ENCODE measurements at regions not wholly inside any gene's neighbourhood (a gene's known extent, or its start where the extent isn't known, plus 50 kb on each side); places are given as distances from the start of the nearest gene placed in this dataset.

DNA sequence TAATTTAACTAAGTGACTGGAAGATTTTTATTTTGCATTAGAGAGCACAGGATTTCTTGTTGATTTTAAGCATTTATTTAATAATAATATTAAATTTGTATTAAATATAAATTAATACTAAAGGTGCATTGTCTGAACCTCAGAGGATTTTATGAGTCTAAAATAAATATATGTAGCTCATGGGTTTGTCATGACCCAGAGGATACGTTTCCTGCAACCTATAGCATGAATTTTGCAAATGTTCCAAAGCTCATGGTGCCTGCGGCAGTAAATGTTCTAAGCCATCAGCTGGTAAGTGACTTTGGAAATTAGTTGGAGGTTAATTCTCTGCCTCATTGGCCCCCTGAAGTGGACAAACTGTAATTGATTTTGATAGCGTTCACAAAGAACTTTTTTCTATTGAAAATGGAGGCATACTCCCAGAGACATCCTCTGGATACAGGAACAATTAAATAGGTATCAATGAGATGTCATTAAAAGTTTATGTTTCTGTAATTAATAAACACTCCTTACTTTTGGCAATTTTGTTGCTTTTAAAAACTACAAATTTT, 397.4 kb downstream of the ANKRD7 start:
- Histone ChIP-seq H3K27me3 (ENCODE audit: control insufficient read depth, insufficient read depth, low read length) (no peaks in the 10 kb centered on the region), H3K27ac (ENCODE audit: insufficient read depth, low read length) (no peak overlapping the region), H3K9ac (ENCODE audit: low read depth, low read length) (no peak overlapping the region), H3K4me2 (ENCODE audit: low read depth, low read length) (no peak overlapping the region), H4K20me1 (ENCODE audit: insufficient read depth, low read length) (no peaks in the 10 kb centered on the region), H3K79me1 (ENCODE audit: low read depth in 1 of 2, low read length in 2 of 2) (no peaks in the 10 kb centered on the region), H2AFZ (replicated peaks; ENCODE audit: low read length, poor library complexity) (no peak overlapping the region), H2AK9ac (replicated peaks; ENCODE audit: low read depth, low read length, poor library complexity) (no peak overlapping the region), H3K4me3 (ENCODE audit: insufficient read depth, low read depth, low read length) (no peak overlapping the region), H3K4ac (ENCODE audit: low read depth, low read length) (no peak overlapping the region), H4K5ac (ENCODE audit: low read depth, low read length) (no peak overlapping the region), H3K9me3 (ENCODE audit: control insufficient read depth, insufficient read depth, low read length) (peaks cover 3% of the 10 kb centered on the region), H3K56ac (ENCODE audit: extremely low read depth, insufficient read depth, low read length) (no peak overlapping the region), H2BK20ac (ENCODE audit: low read depth, low read length) (no peak overlapping the region), H2AK5ac (ENCODE audit: low read depth, low read length) (no peak overlapping the region), H4K8ac (ENCODE audit: low read depth in 2 of 2, low read length in 2 of 2) (no peak overlapping the region), H3K14ac (replicated peaks; ENCODE audit: low read depth, low read length) (no peak overlapping the region), H2BK120ac (ENCODE audit: low read depth, low read length) (no peak overlapping the region), H2BK5ac (ENCODE audit: low read depth, low read length, poor library complexity, severe bottlenecking) (no peak overlapping the region), H2BK15ac (ENCODE audit: low read depth, low read length) (no peak overlapping the region), H3K9me1 (ENCODE audit: insufficient read depth, low read length) (no peaks in the 10 kb centered on the region), H4K91ac (ENCODE audit: insufficient read depth, low read depth, low read length) (no peak overlapping the region), H3K4me1 (ENCODE audit: control insufficient read depth, insufficient read depth, low read length) (no peaks in the 10 kb centered on the region), H3K36me3 (ENCODE audit: control insufficient read depth, insufficient read depth, low read length) (no peaks in the 10 kb centered on the region), H3K23ac (ENCODE audit: low read depth, low read length) (no peak overlapping the region), H3K18ac (ENCODE audit: low read depth, low read length) (no peak overlapping the region)
- DNase-seq (no peak), ATAC-seq (ENCODE audit: low read depth) (no peak)
- in situ Hi-C loops (cut with MboI; ENCODE audit: low sequenced_read_pairs) (no loop called here), dilution Hi-C loops (cut with HindIII; ENCODE audit: low sequenced_read_pairs, unreplicated experiment) (no loop called here), intact Hi-C loops (cut with micrococcal nuclease) (no loop called here)
- ChIA-PET POLR2A (ENCODE audit: unreplicated experiment) (no interaction called here), CTCF (no interaction called here)
- TF ChIP-seq MXI1 (IDR thresholded peaks at IDR 0.05; ENCODE audit: borderline replicate concordance, low read depth, low read length) = no peak
- no peak for TF ChIP-seq CHD1 (IDR thresholded peaks at IDR 0.05; ENCODE audit: low read depth, low read length)
- TF ChIP-seq, protein P1, sequence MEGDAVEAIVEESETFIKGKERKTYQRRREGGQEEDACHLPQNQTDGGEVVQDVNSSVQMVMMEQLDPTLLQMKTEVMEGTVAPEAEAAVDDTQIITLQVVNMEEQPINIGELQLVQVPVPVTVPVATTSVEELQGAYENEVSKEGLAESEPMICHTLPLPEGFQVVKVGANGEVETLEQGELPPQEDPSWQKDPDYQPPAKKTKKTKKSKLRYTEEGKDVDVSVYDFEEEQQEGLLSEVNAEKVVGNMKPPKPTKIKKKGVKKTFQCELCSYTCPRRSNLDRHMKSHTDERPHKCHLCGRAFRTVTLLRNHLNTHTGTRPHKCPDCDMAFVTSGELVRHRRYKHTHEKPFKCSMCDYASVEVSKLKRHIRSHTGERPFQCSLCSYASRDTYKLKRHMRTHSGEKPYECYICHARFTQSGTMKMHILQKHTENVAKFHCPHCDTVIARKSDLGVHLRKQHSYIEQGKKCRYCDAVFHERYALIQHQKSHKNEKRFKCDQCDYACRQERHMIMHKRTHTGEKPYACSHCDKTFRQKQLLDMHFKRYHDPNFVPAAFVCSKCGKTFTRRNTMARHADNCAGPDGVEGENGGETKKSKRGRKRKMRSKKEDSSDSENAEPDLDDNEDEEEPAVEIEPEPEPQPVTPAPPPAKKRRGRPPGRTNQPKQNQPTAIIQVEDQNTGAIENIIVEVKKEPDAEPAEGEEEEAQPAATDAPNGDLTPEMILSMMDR (conservative IDR thresholded peaks at IDR 0.05; ENCODE audit: low read depth, low read length) = no peak
- TF ChIP-seq NFE2L2 (IDR thresholded peaks at IDR 0.05; ENCODE audit: low read depth, low read length) = no peak
- no peak for TF ChIP-seq MAZ (IDR thresholded peaks at IDR 0.05; ENCODE audit: borderline replicate concordance, low read depth, low read length)
- no CpG with 5 or more reads among the region's 3 CpGs for WGBS, 2 experiments (ENCODE audit: extremely low coverage in 2 of 2, insufficient read length in 1 of 2)
- no TSS peak for BruUV-seq (replicated peaks)

Measured in IMR-90 (cell line).